GM12878 (cell line): ENCODE measurements at regions not wholly inside any gene's neighbourhood (a gene's known extent, or its start where the extent isn't known, plus 50 kb on each side); places are given as distances from the start of the nearest gene placed in this dataset.

Experiments used
- CBFB ChIP-seq: IDR thresholded peaks from 2 replicates; pipeline ENCODE4 v1.6.1; 2016; ENCODE audit warnings: antibody characterized with exemption, low read depth
- NR2F1 ChIP-seq: fragments of 450-650 bp; conservative IDR thresholded peaks from 2 replicates; pipeline ENCODE4 v1.6.1; 2017; ENCODE audit warnings: mild to moderate bottlenecking

GRCh38 chr17:26818736-26819135 is 475.2 kb upstream of the WSB1 start (continued):
- TF ChIP-seq NR2F1 (no peak), CBFB (no peak)
